ENCODE measurements at regions not wholly inside any gene's neighbourhood (a gene's known extent, or its start where the extent isn't known, plus 50 kb on each side); places are given as distances from the start of the nearest gene placed in this dataset.

GRCh38 chr5:18052569-18052968 lies 418.3 kb downstream of the TAF11L14 start:
- TF ChIP-seq CTCF (conservative IDR thresholded peaks at IDR 0.05; ENCODE audit: low read depth, low read length) (no peak), POLR2A (IDR thresholded peaks at IDR 0.05; ENCODE audit: low read depth, low read length) (no peak), MAZ (IDR thresholded peaks at IDR 0.05; ENCODE audit: borderline replicate concordance, low read depth, low read length) (no peak), BHLHE40 (IDR thresholded peaks at IDR 0.05; ENCODE audit: low read depth, low read length) (no peak), ELK1 (IDR thresholded peaks at IDR 0.05; ENCODE audit: borderline replicate concordance, low read depth, low read length) (no peak), MXI1 (IDR thresholded peaks at IDR 0.05; ENCODE audit: borderline replicate concordance, low read depth, low read length) (no peak), RAD21 (IDR thresholded peaks at IDR 0.05; ENCODE audit: low read length) (no peak), SMC3 (IDR thresholded peaks at IDR 0.05; ENCODE audit: low read depth, low read length) (no peak), FOS (IDR thresholded peaks at IDR 0.05; ENCODE audit: low read depth, low read length) (no peak), RFX5 (IDR thresholded peaks at IDR 0.05; ENCODE audit: low read depth, low read length) (no peak), RCOR1 (IDR thresholded peaks at IDR 0.05; ENCODE audit: insufficient replicate concordance, low read length) (no peak), CEBPB (IDR thresholded peaks at IDR 0.05; ENCODE audit: low read depth, low read length) (no peak), MAFK (IDR thresholded peaks at IDR 0.05; ENCODE audit: low read depth, low read length) (peak; percentile 30; the same call in 1 of the 2 replicates), NFE2L2 (IDR thresholded peaks at IDR 0.05; ENCODE audit: low read depth, low read length) (no peak)

Data from IMR-90 (cell line).